Breast epithelium (tissue), 3 donors: ENCODE measurements at regions not wholly inside any gene's neighbourhood (a gene's known extent, or its start where the extent isn't known, plus 50 kb on each side); places are given as distances from the start of the nearest gene placed in this dataset.

Source experiments
- CTCF ChIP-seq, 3 donors: fragments of 450-650 bp; IDR thresholded peaks; one replicate each; pipeline ENCODE4 v1.5.1; 2016 to 2017; ENCODE audit warnings: antibody characterized with exemption in 3 of 3, mild to moderate bottlenecking in 3 of 3, moderate library complexity in 3 of 3
- POLR2A ChIP-seq: fragments of 450-650 bp; IDR thresholded peaks from one replicate; pipeline ENCODE4 v1.6.1; 2016; ENCODE audit warnings: antibody characterized with exemption, mild to moderate bottlenecking, moderate library complexity
- POLR2AphosphoS5 ChIP-seq, 3 donors: sonication (generic); formaldehyde crosslinking; IDR thresholded peaks; one replicate each; pipeline ENCODE4 v1.6.1; 2017; ENCODE audit warnings: antibody characterized with exemption in 3 of 3

GRCh38 chr5:15023846-15024245 is 152.3 kb upstream of the ANKH start:
- TF ChIP-seq POLR2AphosphoS5 (IDR thresholded peaks at IDR 0.05) (no peak), POLR2A (no peak), CTCF (IDR thresholded peaks at IDR 0.05) (no peak)
